Ovary (tissue), 1 donor: ENCODE measurements at regions not wholly inside any gene's neighbourhood (a gene's known extent, or its start where the extent isn't known, plus 50 kb on each side); places are given as distances from the start of the nearest gene placed in this dataset.

Experiments used
- EP300 ChIP-seq: sonication (generic); formaldehyde crosslinking; IDR thresholded peaks from one replicate; pipeline ENCODE4 v1.6.1; 2017; ENCODE audit warnings: antibody characterized with exemption
- POLR2A ChIP-seq: fragments of 450-650 bp; IDR thresholded peaks from one replicate; pipeline ENCODE4 v1.6.1; 2017; ENCODE audit warnings: antibody characterized with exemption, mild to moderate bottlenecking, moderate library complexity

DNA sequence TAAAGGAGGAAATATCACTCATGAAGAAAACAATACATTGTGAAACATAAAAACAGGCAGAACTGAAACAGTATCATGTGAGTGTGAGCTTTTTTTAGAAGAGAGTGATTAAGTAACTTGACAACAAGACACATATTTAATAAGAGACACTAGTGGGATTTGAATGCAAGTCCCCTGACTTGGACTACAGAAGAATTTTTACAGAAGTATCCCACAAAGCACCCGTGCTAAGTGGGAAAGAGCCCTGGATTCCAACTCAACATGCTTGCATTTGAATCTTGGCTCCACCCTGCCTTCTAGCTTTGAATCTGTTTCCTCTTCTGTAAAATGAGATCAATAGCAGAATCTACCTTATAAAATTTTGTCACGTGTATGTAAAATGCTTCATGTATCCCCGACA is 166.2 kb downstream of the ZNF365 start:
- TF ChIP-seq POLR2A (no peak), EP300 (no peak)
